Pancreas (tissue), 10 donors: ENCODE measurements at regions not wholly inside any gene's neighbourhood (a gene's known extent, or its start where the extent isn't known, plus 50 kb on each side); places are given as distances from the start of the nearest gene placed in this dataset.

Experiments
- ATAC-seq, 4 donors: fragments of 200-7000 bp; cut with Tn5 transposase; one replicate each; pipeline versions ENCODE4 v1.8.0 to v1.9.1; 2020; ENCODE audit warnings: mild to moderate bottlenecking in 4 of 4, moderate library complexity in 4 of 4
- DNase-seq, 6 donors: peaks; one replicate each; pipeline ENCODE4 v3.0.0-alpha.2; 2020
- FAIRE-seq: peaks from 2 replicates; lab custom pipeline; 2012; peaks lifted over from hg19 to GRCh38; lab: Jason Lieb, UNC
- H3K27ac ChIP-seq, 4 donors: fragments of 200-600 bp; sonication (generic); 1 replicate in 3 of 4; 2 replicates in 1 of 4; pipeline versions ENCODE4 v1.5.0 to v1.8.0; 2020
- H3K27me3 ChIP-seq, 4 donors: fragments of 200-600 bp; one replicate each; pipeline ENCODE4 v1.8.0; 2021
- H3K36me3 ChIP-seq, 3 donors: fragments of 200-600 bp; sonication (generic) in 1 of 3; one replicate each; pipeline versions ENCODE4 v1.5.0 to v1.8.0; 2020 to 2021
- H3K4me1 ChIP-seq, 3 donors: fragments of 200-600 bp; one replicate each; pipeline ENCODE4 v1.8.0; 2021
- H3K4me3 ChIP-seq, 4 donors: fragments of 200-600 bp; sonication (generic) in 2 of 4; one replicate each; pipeline versions ENCODE4 v1.5.0 to v1.8.0; 2020 to 2021
- H3K9me3 ChIP-seq, 4 donors: fragments of 200-600 bp; one replicate each; pipeline ENCODE4 v1.8.0; 2021
- WGBS, 2 donors: extraction: QIAGEN DNeasy Blood & Tissue Kit; methylation state at CpG; one replicate each; pipeline ENCODE4 v1.1.7; 2013; 5-methylcytosine and 5-hydroxymethylcytosine counted together
- intact Hi-C, 3 donors: fragments of 100-400 bp; cut with DNase I; formaldehyde crosslinking; loops; one replicate each; pipeline versions ENCODE4 v1.11.1 to v1.14.2; 2022
- TF ChIP-seq, protein P1 (sequence below), 4 donors: fragments of 200-600 bp; sonication (generic) in 3 of 4; IDR thresholded peaks; one replicate each; pipeline versions ENCODE4 v1.5.0 to v1.8.0; 2021; ENCODE audit warnings: antibody characterized with exemption in 4 of 4
- donor health status: healthy with polysubstance abuse.
- donor health status: DM: no; HTN: no; CAD: no; lungs with moderate emphysema.
- donor health status: DM: no; HTN: no; CAD: no.
- donor health status: control.
- donor health status: control.
- donor health status: Bipolar disorder and iron deficiency.
- donor health status: DM: yes; HTN: yes; CAD: no.
- donor health status: DM: no; HTN: no; CAD: no.
- donor health status: DM: no; HTN: no; CAD: no.
- donor health status: DM: yes; HTN: yes; CAD: no.

DNA sequence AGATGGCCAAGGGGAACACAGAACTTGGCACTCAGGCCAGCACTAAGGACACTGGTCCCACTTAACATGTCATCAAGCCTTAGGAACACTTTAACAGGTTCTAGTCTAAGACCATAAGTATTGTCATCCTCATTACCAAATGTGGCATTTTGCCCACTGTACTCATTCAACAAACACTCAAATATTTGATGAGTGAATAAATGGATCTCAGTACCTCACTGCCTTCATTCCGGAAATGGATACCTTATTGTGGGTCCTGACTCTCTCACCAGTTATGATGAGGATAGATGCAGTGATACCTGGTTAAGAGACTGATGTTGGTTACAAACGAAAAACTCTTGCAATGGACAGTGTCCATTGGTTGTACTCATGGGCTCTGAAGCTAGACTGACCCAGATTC is 455.2 kb upstream of the DYNLRB2 start:
- FAIRE-seq (no peak), ATAC-seq (no peak), DNase-seq (no peak)
- H3K4me3 ChIP-seq, result no peak overlapping the region
- no peaks in the 10 kb centered on the region for H3K27me3 ChIP-seq
- TF ChIP-seq, protein P1, sequence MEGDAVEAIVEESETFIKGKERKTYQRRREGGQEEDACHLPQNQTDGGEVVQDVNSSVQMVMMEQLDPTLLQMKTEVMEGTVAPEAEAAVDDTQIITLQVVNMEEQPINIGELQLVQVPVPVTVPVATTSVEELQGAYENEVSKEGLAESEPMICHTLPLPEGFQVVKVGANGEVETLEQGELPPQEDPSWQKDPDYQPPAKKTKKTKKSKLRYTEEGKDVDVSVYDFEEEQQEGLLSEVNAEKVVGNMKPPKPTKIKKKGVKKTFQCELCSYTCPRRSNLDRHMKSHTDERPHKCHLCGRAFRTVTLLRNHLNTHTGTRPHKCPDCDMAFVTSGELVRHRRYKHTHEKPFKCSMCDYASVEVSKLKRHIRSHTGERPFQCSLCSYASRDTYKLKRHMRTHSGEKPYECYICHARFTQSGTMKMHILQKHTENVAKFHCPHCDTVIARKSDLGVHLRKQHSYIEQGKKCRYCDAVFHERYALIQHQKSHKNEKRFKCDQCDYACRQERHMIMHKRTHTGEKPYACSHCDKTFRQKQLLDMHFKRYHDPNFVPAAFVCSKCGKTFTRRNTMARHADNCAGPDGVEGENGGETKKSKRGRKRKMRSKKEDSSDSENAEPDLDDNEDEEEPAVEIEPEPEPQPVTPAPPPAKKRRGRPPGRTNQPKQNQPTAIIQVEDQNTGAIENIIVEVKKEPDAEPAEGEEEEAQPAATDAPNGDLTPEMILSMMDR (IDR thresholded peaks at IDR 0.05), result no peak
- WGBS, 2 donors, result 54 to 61% methylated on average over 2 of the region's 2 CpGs
- intact Hi-C loops, result no loop called here
- no peaks in the 10 kb centered on the region for H3K36me3 ChIP-seq
- no peaks in the 10 kb centered on the region for H3K4me1 ChIP-seq
- H3K9me3 ChIP-seq, result no peaks in the 10 kb centered on the region
- no peak overlapping the region for H3K27ac ChIP-seq

- 15 to 19% methylated on average over 5 of the region's 5 CpGs for WGBS, 2 donors
Measured at GRCh38 chr16:80084614-80085013, 456.2 kb upstream of the DYNLRB2 start.

GRCh38 chr16:80084163-80084562 is 456.6 kb upstream of the DYNLRB2 start:
- 80 to 89% methylated on average over 3 of the region's 3 CpGs for WGBS, 2 donors
- ATAC-seq (peak in 1 of 4 donors; percentile 25), DNase-seq (no peak), FAIRE-seq (no peak)
- intact Hi-C loops, result no loop called here
- TF ChIP-seq, protein P1 (IDR thresholded peaks at IDR 0.05), result no peak
- Histone ChIP-seq H3K27ac (no peak overlapping the region), H3K27me3 (no peaks in the 10 kb centered on the region), H3K4me3 (no peak overlapping the region), H3K9me3 (no peaks in the 10 kb centered on the region), H3K36me3 (no peaks in the 10 kb centered on the region), H3K4me1 (no peaks in the 10 kb centered on the region)

More at GRCh38 chr16:80084614-80085013, 456.2 kb upstream of the DYNLRB2 start:
- Histone ChIP-seq H3K4me3 (no peak overlapping the region), H3K27me3 (no peaks in the 10 kb centered on the region), H3K9me3 (no peaks in the 10 kb centered on the region), H3K4me1 (no peaks in the 10 kb centered on the region), H3K27ac (no peak overlapping the region), H3K36me3 (no peaks in the 10 kb centered on the region)
- TF ChIP-seq, protein P1 (IDR thresholded peaks at IDR 0.05), result peak; percentile 14 to 41 (median 25)
- intact Hi-C loops, result no loop called here
- no peak for FAIRE-seq
- ATAC-seq, result peak in 3 of 4 donors; percentile 89 to 94 (median 92)
- peak in 4 of 6 donors; percentile 10 to 27 (median 20) for DNase-seq

DNA sequence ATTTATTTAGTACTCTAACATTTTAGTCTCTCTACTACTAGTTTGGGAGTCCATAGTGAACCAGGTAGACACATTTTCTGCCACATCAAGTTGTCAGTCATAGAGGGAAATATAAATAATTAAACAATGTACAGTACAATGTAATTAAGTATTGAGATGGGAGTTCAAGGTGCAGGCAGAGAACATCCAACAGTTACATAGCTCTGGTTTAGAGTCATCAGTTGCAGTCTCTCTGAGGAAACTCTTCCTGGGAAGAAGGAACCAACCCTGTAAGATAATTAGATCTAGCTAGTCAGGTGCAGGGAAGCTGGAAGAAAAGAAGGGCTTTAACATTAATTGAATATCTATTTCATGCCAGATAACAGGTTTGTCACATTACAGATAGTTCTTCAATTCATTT is 457.9 kb upstream of the DYNLRB2 start:
- no peak for ATAC-seq
- Histone ChIP-seq H3K27ac (no peak overlapping the region), H3K27me3 (no peaks in the 10 kb centered on the region), H3K4me1 (no peaks in the 10 kb centered on the region), H3K4me3 (no peak overlapping the region), H3K9me3 (no peaks in the 10 kb centered on the region), H3K36me3 (no peaks in the 10 kb centered on the region)
- no peak for FAIRE-seq
- DNase-seq, result no peak
- intact Hi-C loops, result no loop called here
- TF ChIP-seq, protein P1 (IDR thresholded peaks at IDR 0.05), result no peak

- TF ChIP-seq, protein P1 (IDR thresholded peaks at IDR 0.05), result no peak
- Histone ChIP-seq H3K9me3 (no peaks in the 10 kb centered on the region), H3K4me1 (no peaks in the 10 kb centered on the region), H3K36me3 (no peaks in the 10 kb centered on the region), H3K27ac (no peak overlapping the region), H3K4me3 (no peak overlapping the region), H3K27me3 (no peaks in the 10 kb centered on the region)
- ATAC-seq, result no peak
- WGBS, 2 donors, result 19 to 27% methylated on average over 5 of the region's 5 CpGs
- FAIRE-seq, result no peak
- intact Hi-C loops, result no loop called here
- no peak for DNase-seq
Measured at GRCh38 chr16:80081846-80082245, 458.9 kb upstream of the DYNLRB2 start.
